Colonic mucosa (tissue), 4 donors: ENCODE measurements at regions not wholly inside any gene's neighbourhood (a gene's known extent, or its start where the extent isn't known, plus 50 kb on each side); places are given as distances from the start of the nearest gene placed in this dataset.

ENCODE experiments used
- DNase-seq: peaks from one replicate; pipeline ENCODE4 v3.0.0-alpha.2; 2020
- H3K27ac ChIP-seq: fragments of 200-600 bp; one replicate; pipeline ENCODE4 v1.8.0; 2021
- H3K27me3 ChIP-seq: fragments of 200-600 bp; one replicate; pipeline ENCODE4 v1.8.0; 2021
- H3K36me3 ChIP-seq: fragments of 200-600 bp; one replicate; pipeline ENCODE4 v1.8.0; 2021
- H3K4me1 ChIP-seq: fragments of 200-600 bp; one replicate; pipeline ENCODE4 v1.8.0; 2021; ENCODE audit warnings: mild to moderate bottlenecking
- H3K4me3 ChIP-seq: fragments of 200-600 bp; one replicate; pipeline ENCODE4 v1.8.0; 2021
- H3K9ac ChIP-seq, 2 donors: one replicate each; pipeline ENCODE4 v1.7.0; 2013; ENCODE audit warnings: control low read depth in 2 of 2, low read depth in 2 of 2, low read length in 2 of 2
- H3K9me3 ChIP-seq: fragments of 200-600 bp; one replicate; pipeline ENCODE4 v1.8.0; 2021
- CTCF ChIP-seq: fragments of 200-600 bp; IDR thresholded peaks from one replicate; pipeline ENCODE4 v1.8.0; 2022; ENCODE audit warnings: antibody characterized with exemption, mild to moderate bottlenecking
- intact Hi-C: fragments of 100-400 bp; cut with DNase I; formaldehyde crosslinking; loops from one replicate; pipeline ENCODE4 v1.14.1; 2022
- donor health status: healthy.
- donor health status: DM: no; HTN: no; CAD: no.
- donor health status: DM: no; HTN: no; CAD: no.

GRCh38 chr1:87820668-87821334 is 492.1 kb downstream of the LMO4 start:
- DNase-seq = no peak
- H3K9ac ChIP-seq = no peak overlapping the region
- intact Hi-C loops = no loop called here
- H3K9me3 ChIP-seq = no peaks in the 10 kb centered on the region
- no peak for TF ChIP-seq CTCF
- H3K4me1 ChIP-seq = no peaks in the 10 kb centered on the region
- H3K27me3 ChIP-seq = no peaks in the 10 kb centered on the region
- H3K4me3 ChIP-seq = no peak overlapping the region
- H3K27ac ChIP-seq = no peak overlapping the region
- H3K36me3 ChIP-seq = no peaks in the 10 kb centered on the region

- intact Hi-C loops = no loop called here
- Histone ChIP-seq H3K36me3 (no peaks in the 10 kb centered on the region), H3K27me3 (no peaks in the 10 kb centered on the region), H3K4me3 (no peak overlapping the region), H3K9me3 (no peaks in the 10 kb centered on the region), H3K9ac (no peak overlapping the region), H3K4me1 (no peaks in the 10 kb centered on the region), H3K27ac (no peak overlapping the region)
- no peak for TF ChIP-seq CTCF
- DNase-seq = no peak
Observed at GRCh38 chr1:87821335-87821697, 492.6 kb downstream of the LMO4 start.

- TF ChIP-seq CTCF = no peak
- H3K9ac ChIP-seq = no peak overlapping the region
- intact Hi-C loops = no loop called here
- H3K9me3 ChIP-seq = no peaks in the 10 kb centered on the region
- H3K4me1 ChIP-seq = no peaks in the 10 kb centered on the region
- H3K36me3 ChIP-seq = no peaks in the 10 kb centered on the region
- DNase-seq = peak; percentile 26
- no peak overlapping the region for H3K27ac ChIP-seq
- no peak overlapping the region for H3K4me3 ChIP-seq
- no peaks in the 10 kb centered on the region for H3K27me3 ChIP-seq
Observed at GRCh38 chr1:87826681-87827251, 498.1 kb downstream of the LMO4 start.

GRCh38 chr1:87829360-87829759 is 500.7 kb downstream of the LMO4 start:
- no peak overlapping the region for H3K27ac ChIP-seq
- TF ChIP-seq CTCF = no peak
- H3K27me3 ChIP-seq = no peaks in the 10 kb centered on the region
- no peak overlapping the region for H3K4me3 ChIP-seq
- DNase-seq = no peak
- H3K9me3 ChIP-seq = no peaks in the 10 kb centered on the region
- H3K36me3 ChIP-seq = no peaks in the 10 kb centered on the region
- H3K9ac ChIP-seq = no peak overlapping the region
- H3K4me1 ChIP-seq = no peaks in the 10 kb centered on the region
- intact Hi-C loops = no loop called here

GRCh38 chr1:87830432-87830978 is 501.8 kb downstream of the LMO4 start:
- TF ChIP-seq CTCF = no peak
- intact Hi-C loops = no loop called here
- Histone ChIP-seq H3K9ac (no peak overlapping the region), H3K36me3 (no peaks in the 10 kb centered on the region), H3K27me3 (no peaks in the 10 kb centered on the region), H3K4me3 (no peak overlapping the region), H3K4me1 (no peaks in the 10 kb centered on the region), H3K9me3 (no peaks in the 10 kb centered on the region), H3K27ac (no peak overlapping the region)
- no peak for DNase-seq
